22Rv1 (cell line): ENCODE measurements at regions not wholly inside any gene's neighbourhood (a gene's known extent, or its start where the extent isn't known, plus 50 kb on each side); places are given as distances from the start of the nearest gene placed in this dataset.

ENCODE experiments used
- CTCF ChIP-seq: fragments of 450-650 bp; IDR thresholded peaks from 2 replicates; pipeline ENCODE4 v1.5.1; 2017; ENCODE audit warnings: mild to moderate bottlenecking
- ZFX ChIP-seq: fragments of 450-650 bp; IDR thresholded peaks from 2 replicates; pipeline ENCODE4 v1.6.1; 2017; ENCODE audit warnings: antibody characterized with exemption, borderline replicate concordance

GRCh38 chr2:150976604-150977003 lies 285.1 kb downstream of the RBM43 start:
- TF ChIP-seq CTCF (no peak), ZFX (no peak)
